Colonic mucosa (tissue), 4 donors: ENCODE measurements at regions not wholly inside any gene's neighbourhood (a gene's known extent, or its start where the extent isn't known, plus 50 kb on each side); places are given as distances from the start of the nearest gene placed in this dataset.

Experiments
- DNase-seq: peaks from one replicate; pipeline ENCODE4 v3.0.0-alpha.2; 2020
- H3K27ac ChIP-seq: fragments of 200-600 bp; one replicate; pipeline ENCODE4 v1.8.0; 2021
- H3K27me3 ChIP-seq: fragments of 200-600 bp; one replicate; pipeline ENCODE4 v1.8.0; 2021
- H3K36me3 ChIP-seq: fragments of 200-600 bp; one replicate; pipeline ENCODE4 v1.8.0; 2021
- H3K4me1 ChIP-seq: fragments of 200-600 bp; one replicate; pipeline ENCODE4 v1.8.0; 2021; ENCODE audit warnings: mild to moderate bottlenecking
- H3K4me3 ChIP-seq: fragments of 200-600 bp; one replicate; pipeline ENCODE4 v1.8.0; 2021
- H3K9ac ChIP-seq, 2 donors: one replicate each; pipeline ENCODE4 v1.7.0; 2013; ENCODE audit warnings: control low read depth in 2 of 2, low read depth in 2 of 2, low read length in 2 of 2
- H3K9me3 ChIP-seq: fragments of 200-600 bp; one replicate; pipeline ENCODE4 v1.8.0; 2021
- intact Hi-C: fragments of 100-400 bp; cut with DNase I; formaldehyde crosslinking; loops from one replicate; pipeline ENCODE4 v1.14.1; 2022
- TF ChIP-seq, protein P1 (sequence below): fragments of 200-600 bp; IDR thresholded peaks from one replicate; pipeline ENCODE4 v1.8.0; 2022; ENCODE audit warnings: antibody characterized with exemption, mild to moderate bottlenecking
- donor health status: healthy.
- donor health status: DM: no; HTN: no; CAD: no.
- donor health status: DM: no; HTN: no; CAD: no.

DNA sequence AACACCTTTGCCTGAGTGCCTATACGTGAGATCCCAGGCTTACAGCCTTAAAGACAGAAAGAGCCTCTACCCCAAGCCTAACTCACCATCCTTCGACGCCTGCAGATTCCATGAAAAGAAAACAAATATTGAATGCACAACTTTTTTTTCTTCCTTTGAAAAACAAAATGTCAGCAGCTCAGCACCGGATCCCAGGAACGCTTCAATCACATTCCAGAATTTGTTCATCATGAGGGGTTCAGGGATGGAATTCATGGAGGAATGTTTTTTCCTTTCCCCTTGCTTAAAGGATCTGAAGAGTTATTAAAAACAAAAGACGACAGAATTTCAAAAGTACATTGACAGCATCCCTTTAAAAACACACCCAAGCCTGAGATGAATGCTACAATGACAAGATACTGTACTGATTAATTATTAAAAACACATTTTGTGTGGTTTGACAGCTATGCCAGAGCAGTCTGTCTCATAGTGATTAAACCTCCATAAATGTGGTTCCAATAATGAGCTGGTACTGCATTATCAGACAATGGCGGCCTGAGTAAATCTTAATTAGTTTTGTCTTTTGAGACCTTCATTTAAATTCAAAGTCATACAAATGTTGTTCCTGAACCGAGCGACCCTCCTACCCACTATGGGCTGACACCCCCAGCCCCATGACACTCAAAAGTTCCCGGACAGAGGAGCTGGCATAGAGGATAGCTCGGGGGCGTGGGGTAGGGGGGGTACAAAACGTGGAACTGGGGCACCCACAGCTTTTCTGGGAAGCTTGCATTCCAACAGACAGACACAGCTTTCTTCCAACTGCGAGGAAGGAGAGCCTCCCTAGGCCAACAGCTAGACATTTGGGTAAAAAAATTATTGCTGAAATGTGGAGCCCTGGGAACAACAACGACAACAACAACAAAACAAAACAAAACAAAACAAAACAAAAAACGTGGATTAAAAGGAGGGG is 227.5 kb downstream of the TTC32 start:
- DNase-seq: no peak
- no peak overlapping the region for H3K27ac ChIP-seq
- TF ChIP-seq, protein P1, sequence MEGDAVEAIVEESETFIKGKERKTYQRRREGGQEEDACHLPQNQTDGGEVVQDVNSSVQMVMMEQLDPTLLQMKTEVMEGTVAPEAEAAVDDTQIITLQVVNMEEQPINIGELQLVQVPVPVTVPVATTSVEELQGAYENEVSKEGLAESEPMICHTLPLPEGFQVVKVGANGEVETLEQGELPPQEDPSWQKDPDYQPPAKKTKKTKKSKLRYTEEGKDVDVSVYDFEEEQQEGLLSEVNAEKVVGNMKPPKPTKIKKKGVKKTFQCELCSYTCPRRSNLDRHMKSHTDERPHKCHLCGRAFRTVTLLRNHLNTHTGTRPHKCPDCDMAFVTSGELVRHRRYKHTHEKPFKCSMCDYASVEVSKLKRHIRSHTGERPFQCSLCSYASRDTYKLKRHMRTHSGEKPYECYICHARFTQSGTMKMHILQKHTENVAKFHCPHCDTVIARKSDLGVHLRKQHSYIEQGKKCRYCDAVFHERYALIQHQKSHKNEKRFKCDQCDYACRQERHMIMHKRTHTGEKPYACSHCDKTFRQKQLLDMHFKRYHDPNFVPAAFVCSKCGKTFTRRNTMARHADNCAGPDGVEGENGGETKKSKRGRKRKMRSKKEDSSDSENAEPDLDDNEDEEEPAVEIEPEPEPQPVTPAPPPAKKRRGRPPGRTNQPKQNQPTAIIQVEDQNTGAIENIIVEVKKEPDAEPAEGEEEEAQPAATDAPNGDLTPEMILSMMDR: no peak
- H3K27me3 ChIP-seq: no peaks in the 10 kb centered on the region
- no peaks in the 10 kb centered on the region for H3K4me1 ChIP-seq
- H3K36me3 ChIP-seq: no peaks in the 10 kb centered on the region
- H3K4me3 ChIP-seq: no peak overlapping the region
- no peaks in the 10 kb centered on the region for H3K9me3 ChIP-seq
- intact Hi-C loops: no loop called here
- no peak overlapping the region for H3K9ac ChIP-seq

DNA sequence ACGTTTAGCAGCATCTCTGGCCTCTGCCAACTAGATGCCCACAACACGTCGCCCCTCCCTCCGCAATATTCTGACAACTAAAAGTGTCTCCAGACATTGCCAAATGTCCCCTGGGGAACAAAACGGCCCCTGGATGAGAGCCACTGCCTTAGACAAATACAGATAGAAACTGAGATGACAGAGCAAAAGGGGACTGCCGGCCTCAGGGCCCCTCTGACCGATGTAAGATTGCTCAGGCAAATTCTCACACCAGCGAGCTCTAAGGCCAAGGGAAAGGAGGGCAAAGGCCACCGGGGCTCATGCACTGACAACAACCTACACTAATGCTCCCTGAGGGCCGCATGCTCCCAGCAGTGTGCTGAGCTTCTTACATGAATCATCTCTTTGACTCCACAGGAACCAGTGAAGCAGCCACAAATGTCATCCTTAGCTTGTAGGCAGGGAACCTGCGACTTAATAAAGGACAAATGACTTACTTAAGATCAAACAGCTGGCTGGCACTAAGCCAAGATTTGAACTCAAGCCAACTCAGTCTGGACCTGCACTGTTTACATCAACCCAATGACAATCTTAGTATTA is 228.5 kb downstream of the TTC32 start:
- Histone ChIP-seq H3K36me3 (no peaks in the 10 kb centered on the region), H3K27ac (no peak overlapping the region), H3K4me3 (no peak overlapping the region), H3K9me3 (no peaks in the 10 kb centered on the region), H3K27me3 (no peaks in the 10 kb centered on the region), H3K4me1 (no peaks in the 10 kb centered on the region), H3K9ac (no peak overlapping the region)
- TF ChIP-seq, protein P1: no peak
- DNase-seq: no peak
- intact Hi-C loops: no loop called here

DNA sequence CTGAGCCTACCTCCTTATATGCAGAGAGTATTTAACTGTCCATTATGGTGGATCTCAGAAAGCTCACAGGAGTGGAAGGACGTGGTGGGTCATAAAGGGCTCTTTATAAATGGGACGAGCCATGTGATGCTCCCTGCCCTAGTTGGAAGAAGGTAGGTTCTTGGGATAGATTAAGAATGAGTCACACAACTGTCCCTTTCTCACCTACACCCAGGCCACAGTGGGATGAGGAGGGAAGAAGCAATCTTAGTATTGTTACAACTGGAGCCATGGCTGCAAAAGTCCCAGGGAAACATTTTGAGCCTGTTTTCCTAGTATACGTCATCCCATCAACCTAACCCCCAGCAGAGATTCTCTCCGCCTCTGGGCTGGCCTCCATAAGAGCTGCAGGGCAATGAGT is 229.9 kb downstream of the TTC32 start:
- no peak overlapping the region for H3K27ac ChIP-seq
- no peaks in the 10 kb centered on the region for H3K9me3 ChIP-seq
- TF ChIP-seq, protein P1: no peak
- intact Hi-C loops: no loop called here
- no peak overlapping the region for H3K9ac ChIP-seq
- no peaks in the 10 kb centered on the region for H3K4me1 ChIP-seq
- no peaks in the 10 kb centered on the region for H3K36me3 ChIP-seq
- no peak for DNase-seq
- H3K4me3 ChIP-seq: no peak overlapping the region
- no peaks in the 10 kb centered on the region for H3K27me3 ChIP-seq

DNA sequence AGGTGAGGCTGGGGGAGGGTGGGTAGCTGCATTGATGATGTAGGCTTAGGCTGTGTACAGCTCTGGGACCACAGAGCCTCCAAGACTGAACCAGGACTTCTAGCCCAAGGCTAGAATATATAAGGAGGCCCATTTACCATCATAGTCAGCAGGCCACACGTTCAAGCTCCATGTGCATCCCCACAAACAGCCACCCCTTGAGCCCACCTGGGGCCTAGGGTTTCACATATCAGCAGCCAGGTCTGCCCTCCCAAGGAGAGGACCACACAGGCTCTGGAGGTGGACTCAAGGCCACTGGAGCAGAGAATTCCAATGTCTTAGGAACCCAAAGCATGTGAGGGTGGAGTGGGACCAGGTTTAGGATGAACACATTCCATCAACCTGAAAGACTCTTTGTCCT is 230.5 kb downstream of the TTC32 start:
- no peaks in the 10 kb centered on the region for H3K27me3 ChIP-seq
- H3K4me3 ChIP-seq: no peak overlapping the region
- intact Hi-C loops: no loop called here
- no peak overlapping the region for H3K27ac ChIP-seq
- no peaks in the 10 kb centered on the region for H3K9me3 ChIP-seq
- no peaks in the 10 kb centered on the region for H3K4me1 ChIP-seq
- H3K9ac ChIP-seq: no peak overlapping the region
- H3K36me3 ChIP-seq: no peaks in the 10 kb centered on the region
- TF ChIP-seq, protein P1: no peak
- DNase-seq: no peak

DNA sequence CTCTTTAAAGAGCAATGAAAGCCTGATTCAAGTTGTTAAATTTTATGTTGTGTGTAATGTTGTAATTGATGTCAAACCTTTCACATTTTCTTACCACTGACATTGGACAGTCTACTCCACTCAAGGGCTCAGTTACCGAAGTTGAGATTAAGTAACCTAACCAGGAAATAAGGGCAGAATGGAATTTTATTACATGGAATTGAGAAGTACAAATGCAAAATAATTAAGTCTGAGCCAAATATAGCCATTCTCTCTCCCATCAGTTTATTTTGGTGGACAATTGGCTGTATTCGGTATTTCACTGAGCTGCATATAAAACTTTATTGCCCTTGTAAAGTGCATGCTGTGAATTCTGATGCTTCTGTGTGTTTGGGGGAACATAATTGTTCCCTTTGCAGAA is 231.5 kb downstream of the TTC32 start:
- Histone ChIP-seq H3K9me3 (no peaks in the 10 kb centered on the region), H3K27ac (no peak overlapping the region), H3K36me3 (no peaks in the 10 kb centered on the region), H3K4me3 (no peak overlapping the region), H3K9ac (no peak overlapping the region), H3K4me1 (no peaks in the 10 kb centered on the region), H3K27me3 (no peaks in the 10 kb centered on the region)
- no peak for DNase-seq
- intact Hi-C loops: no loop called here
- TF ChIP-seq, protein P1: no peak
